ENCODE measurements at regions not wholly inside any gene's neighbourhood (a gene's known extent, or its start where the extent isn't known, plus 50 kb on each side); places are given as distances from the start of the nearest gene placed in this dataset.

DNA sequence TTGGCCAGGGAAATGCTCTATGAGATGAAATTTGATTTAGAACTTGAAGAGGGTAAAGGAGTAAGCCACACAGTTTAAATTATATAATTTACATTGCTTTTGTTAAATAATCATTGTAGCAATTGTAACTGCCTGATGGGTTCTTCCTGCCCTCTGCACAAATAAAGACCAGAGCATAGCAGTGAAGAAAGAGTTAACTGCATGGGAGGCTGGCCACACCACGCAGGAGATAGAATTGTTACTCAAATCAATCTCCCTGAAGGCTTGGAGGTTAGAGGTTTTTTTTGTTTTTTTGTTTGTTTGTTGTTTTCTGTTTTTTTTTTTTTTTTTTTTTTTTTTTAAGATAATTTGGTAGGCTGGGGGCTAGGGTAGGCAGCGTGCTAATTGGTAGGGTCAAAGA is 467.0 kb upstream of the GOT2 start:
- DNase-seq (ENCODE audit: low read depth, low spot score) = no peak
- Histone ChIP-seq H3K27me3 (ENCODE audit: control insufficient read depth, insufficient read depth, low read length) (no peaks in the 10 kb centered on the region), H3K4me1 (ENCODE audit: control insufficient read depth, insufficient read depth, low read length) (no peaks in the 10 kb centered on the region), H3K4me3 (ENCODE audit: low read depth in 2 of 2, low read length in 2 of 2) (no peak overlapping the region), H3K36me3 (ENCODE audit: control insufficient read depth, insufficient read depth, low read length) (no peaks in the 10 kb centered on the region), H3K9me3 (ENCODE audit: control insufficient read depth, insufficient read depth, low read depth, low read length) (no peaks in the 10 kb centered on the region), H3K27ac (ENCODE audit: low read length) (no peak overlapping the region)
- intact Hi-C loops (cut with micrococcal nuclease; ENCODE audit: unreplicated experiment) = no loop called here
- TF ChIP-seq TCF7L2 (IDR thresholded peaks at IDR 0.05; ENCODE audit: low read depth, low read length) (no peak), REST (IDR thresholded peaks at IDR 0.05; ENCODE audit: insufficient read depth in 1 of 2, low read depth in 2 of 2, low read length in 1 of 2) (no peak), SIN3A (IDR thresholded peaks at IDR 0.05; ENCODE audit: borderline replicate concordance, insufficient read depth, low read depth, low read length) (no peak), POLR2AphosphoS5 (IDR thresholded peaks at IDR 0.05; ENCODE audit: low read depth, low read length) (no peak)
- TF ChIP-seq, protein P1, sequence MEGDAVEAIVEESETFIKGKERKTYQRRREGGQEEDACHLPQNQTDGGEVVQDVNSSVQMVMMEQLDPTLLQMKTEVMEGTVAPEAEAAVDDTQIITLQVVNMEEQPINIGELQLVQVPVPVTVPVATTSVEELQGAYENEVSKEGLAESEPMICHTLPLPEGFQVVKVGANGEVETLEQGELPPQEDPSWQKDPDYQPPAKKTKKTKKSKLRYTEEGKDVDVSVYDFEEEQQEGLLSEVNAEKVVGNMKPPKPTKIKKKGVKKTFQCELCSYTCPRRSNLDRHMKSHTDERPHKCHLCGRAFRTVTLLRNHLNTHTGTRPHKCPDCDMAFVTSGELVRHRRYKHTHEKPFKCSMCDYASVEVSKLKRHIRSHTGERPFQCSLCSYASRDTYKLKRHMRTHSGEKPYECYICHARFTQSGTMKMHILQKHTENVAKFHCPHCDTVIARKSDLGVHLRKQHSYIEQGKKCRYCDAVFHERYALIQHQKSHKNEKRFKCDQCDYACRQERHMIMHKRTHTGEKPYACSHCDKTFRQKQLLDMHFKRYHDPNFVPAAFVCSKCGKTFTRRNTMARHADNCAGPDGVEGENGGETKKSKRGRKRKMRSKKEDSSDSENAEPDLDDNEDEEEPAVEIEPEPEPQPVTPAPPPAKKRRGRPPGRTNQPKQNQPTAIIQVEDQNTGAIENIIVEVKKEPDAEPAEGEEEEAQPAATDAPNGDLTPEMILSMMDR (IDR thresholded peaks at IDR 0.05) = no peak
- no TSS peak for BruUV-seq (replicated peaks)
- CTCF ChIA-PET = no interaction called here
- no peak for ATAC-seq
- POLR2A ChIA-PET = no interaction called here
- in situ Hi-C loops (cut with HindIII; ENCODE audit: low pct_unique_long_range_greater_than_20kb, low sequenced_read_pairs) = no loop called here

- intact Hi-C loops (cut with micrococcal nuclease; ENCODE audit: unreplicated experiment) (no loop called here), in situ Hi-C loops (cut with HindIII; ENCODE audit: low pct_unique_long_range_greater_than_20kb, low sequenced_read_pairs) (no loop called here)
- H3K9me3 ChIP-seq (ENCODE audit: control insufficient read depth, insufficient read depth, low read depth, low read length) = no peaks in the 10 kb centered on the region
- BruUV-seq (replicated peaks) = no TSS peak
- H3K4me1 ChIP-seq (ENCODE audit: control insufficient read depth, insufficient read depth, low read length) = no peaks in the 10 kb centered on the region
- POLR2A ChIA-PET = no interaction called here
- H3K36me3 ChIP-seq (ENCODE audit: control insufficient read depth, insufficient read depth, low read length) = no peaks in the 10 kb centered on the region
- DNase-seq (ENCODE audit: low read depth, low spot score) (no peak), ATAC-seq (no peak)
- no peak overlapping the region for H3K4me3 ChIP-seq (ENCODE audit: low read depth in 2 of 2, low read length in 2 of 2)
- H3K27me3 ChIP-seq (ENCODE audit: control insufficient read depth, insufficient read depth, low read length) = no peaks in the 10 kb centered on the region
- no peak overlapping the region for H3K27ac ChIP-seq (ENCODE audit: low read length)
- TF ChIP-seq TCF7L2 (IDR thresholded peaks at IDR 0.05; ENCODE audit: low read depth, low read length) = no peak
- TF ChIP-seq SIN3A (IDR thresholded peaks at IDR 0.05; ENCODE audit: borderline replicate concordance, insufficient read depth, low read depth, low read length) = no peak
- TF ChIP-seq, protein P1 (IDR thresholded peaks at IDR 0.05) = no peak
- no peak for TF ChIP-seq POLR2AphosphoS5 (IDR thresholded peaks at IDR 0.05; ENCODE audit: low read depth, low read length)
- no peak for TF ChIP-seq REST (IDR thresholded peaks at IDR 0.05; ENCODE audit: insufficient read depth in 1 of 2, low read depth in 2 of 2, low read length in 1 of 2)
- CTCF ChIA-PET = no interaction called here
Observed at GRCh38 chr16:59198487-59198886, 464.4 kb upstream of the GOT2 start.

Data from Panc1 (cell line).